ENCODE measurements at regions not wholly inside any gene's neighbourhood (a gene's known extent, or its start where the extent isn't known, plus 50 kb on each side); places are given as distances from the start of the nearest gene placed in this dataset.

DNA sequence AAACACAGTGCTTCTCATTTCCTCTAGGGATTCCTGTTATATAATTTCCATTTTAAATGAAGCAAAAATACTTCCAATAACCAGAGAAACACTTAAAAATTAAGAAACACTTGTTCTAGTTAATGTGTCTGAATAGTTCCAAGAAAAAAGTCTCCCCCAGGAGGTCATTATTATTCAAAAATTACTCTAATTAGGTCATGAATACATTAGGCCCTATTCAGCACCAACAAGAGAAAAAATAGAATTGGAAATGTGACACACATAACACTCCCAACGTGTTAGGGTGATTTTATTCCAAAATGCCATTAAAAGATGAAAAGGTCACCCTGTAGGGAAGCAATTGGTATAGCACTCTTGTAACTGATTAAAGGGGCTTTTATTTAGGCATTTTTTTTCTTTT is 382.1 kb downstream of the TUSC7 start:
- no peak for TF ChIP-seq CTCF (IDR thresholded peaks at IDR 0.05; ENCODE audit: low read depth, low read length)
- TF ChIP-seq, protein P1, sequence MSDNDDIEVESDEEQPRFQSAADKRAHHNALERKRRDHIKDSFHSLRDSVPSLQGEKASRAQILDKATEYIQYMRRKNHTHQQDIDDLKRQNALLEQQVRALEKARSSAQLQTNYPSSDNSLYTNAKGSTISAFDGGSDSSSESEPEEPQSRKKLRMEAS (IDR thresholded peaks at IDR 0.05; ENCODE audit: low read depth, low read length) = no peak
